KMS-11 (cell line): ENCODE measurements at regions not wholly inside any gene's neighbourhood (a gene's known extent, or its start where the extent isn't known, plus 50 kb on each side); places are given as distances from the start of the nearest gene placed in this dataset.

Experiments used
- H2AFZ ChIP-seq: fragments of 200-600 bp; sonication (generic); 2 replicates; pipeline ENCODE4 v1.6.1; 2016; ENCODE audit warnings: antibody characterized with exemption, mixed run types, low read depth
- H3K27ac ChIP-seq: fragments of 200-600 bp; sonication (generic); 2 replicates; pipeline ENCODE4 v1.6.1; 2016; ENCODE audit warnings: mild to moderate bottlenecking, mixed run types
- H3K27me3 ChIP-seq: fragments of 200-600 bp; sonication (generic); 2 replicates; pipeline ENCODE4 v1.6.1; 2017; ENCODE audit warnings: mild to moderate bottlenecking, low read depth, mixed run types, moderate library complexity; ENCODE audit not compliant: insufficient read depth
- H3K36me3 ChIP-seq: fragments of 200-600 bp; sonication (generic); 2 replicates; pipeline ENCODE4 v1.6.1; 2017; ENCODE audit warnings: mild to moderate bottlenecking, mixed run types; ENCODE audit not compliant: insufficient read depth
- H3K4me1 ChIP-seq: fragments of 200-600 bp; sonication (generic); 2 replicates; pipeline ENCODE4 v1.6.1; 2016; ENCODE audit warnings: mild to moderate bottlenecking, low read depth, mixed run types; ENCODE audit not compliant: poor library complexity, severe bottlenecking
- H3K4me2 ChIP-seq: fragments of 200-600 bp; sonication (generic); 2 replicates; pipeline ENCODE4 v1.7.0; 2016; ENCODE audit warnings: mild to moderate bottlenecking, mixed run types
- H3K4me3 ChIP-seq: fragments of 200-600 bp; sonication (generic); IDR thresholded peaks from 2 replicates; pipeline ENCODE4 v1.6.1; 2017; ENCODE audit warnings: low read depth, low read length, mixed read lengths; ENCODE audit not compliant: insufficient read depth
- H3K79me2 ChIP-seq: fragments of 200-600 bp; sonication (generic); 2 replicates; pipeline ENCODE4 v1.6.1; 2016; ENCODE audit warnings: low read depth, mixed run types; ENCODE audit not compliant: insufficient read depth
- H3K9ac ChIP-seq: fragments of 200-600 bp; sonication (generic); 2 replicates; pipeline ENCODE4 v1.6.1; 2016; ENCODE audit warnings: mild to moderate bottlenecking, mixed run types
- H4K20me1 ChIP-seq: fragments of 200-600 bp; sonication (generic); 2 replicates; pipeline ENCODE4 v1.6.1; 2016; ENCODE audit warnings: mild to moderate bottlenecking, mixed run types; ENCODE audit not compliant: insufficient read depth
- CTCF ChIP-seq: fragments of 200-600 bp; sonication (generic); conservative IDR thresholded peaks from 2 replicates; pipeline ENCODE4 v1.6.1; 2017; ENCODE audit warnings: low read depth, mild to moderate bottlenecking, antibody characterized with exemption, low read length, moderate library complexity, mixed read lengths

- Histone ChIP-seq H3K79me2 (no peaks in the 10 kb centered on the region), H3K4me1 (peaks cover 7% of the 10 kb centered on the region), H3K4me3 (no peak overlapping the region), H4K20me1 (no peaks in the 10 kb centered on the region), H3K9ac (no peak overlapping the region), H3K4me2 (no peak overlapping the region), H3K36me3 (no peaks in the 10 kb centered on the region), H3K27me3 (no peaks in the 10 kb centered on the region), H2AFZ (no peak overlapping the region), H3K27ac (no peak overlapping the region)
- no peak for TF ChIP-seq CTCF
Measured at GRCh38 chr4:165737309-165737972, 135.6 kb upstream of the TLL1 start.

- no peak overlapping the region for H3K27ac ChIP-seq
- H3K4me1 ChIP-seq: peaks cover 7% of the 10 kb centered on the region
- no peak overlapping the region for H3K9ac ChIP-seq
- no peaks in the 10 kb centered on the region for H3K27me3 ChIP-seq
- no peak for TF ChIP-seq CTCF
- H3K4me2 ChIP-seq: no peak overlapping the region
- no peak overlapping the region for H2AFZ ChIP-seq
- no peaks in the 10 kb centered on the region for H3K36me3 ChIP-seq
- no peaks in the 10 kb centered on the region for H4K20me1 ChIP-seq
- no peak overlapping the region for H3K4me3 ChIP-seq
- H3K79me2 ChIP-seq: no peaks in the 10 kb centered on the region
Measured at GRCh38 chr4:165738571-165738970, 134.5 kb upstream of the TLL1 start.

- H3K4me1 ChIP-seq: peaks cover 7% of the 10 kb centered on the region
- H3K4me3 ChIP-seq: no peak overlapping the region
- no peaks in the 10 kb centered on the region for H4K20me1 ChIP-seq
- no peak overlapping the region for H2AFZ ChIP-seq
- H3K36me3 ChIP-seq: no peaks in the 10 kb centered on the region
- H3K79me2 ChIP-seq: no peaks in the 10 kb centered on the region
- H3K4me2 ChIP-seq: no peak overlapping the region
- no peak overlapping the region for H3K9ac ChIP-seq
- no peaks in the 10 kb centered on the region for H3K27me3 ChIP-seq
- TF ChIP-seq CTCF: no peak
- H3K27ac ChIP-seq: no peak overlapping the region
Measured at GRCh38 chr4:165740911-165741310, 132.1 kb upstream of the TLL1 start.

GRCh38 chr4:165743422-165743821 is 129.6 kb upstream of the TLL1 start:
- H3K4me1 ChIP-seq: peaks cover 5% of the 10 kb centered on the region
- H3K36me3 ChIP-seq: no peaks in the 10 kb centered on the region
- H2AFZ ChIP-seq: no peak overlapping the region
- no peak overlapping the region for H3K4me2 ChIP-seq
- H3K4me3 ChIP-seq: no peak overlapping the region
- H3K9ac ChIP-seq: no peak overlapping the region
- H3K27ac ChIP-seq: no peak overlapping the region
- TF ChIP-seq CTCF: no peak
- no peaks in the 10 kb centered on the region for H4K20me1 ChIP-seq
- no peaks in the 10 kb centered on the region for H3K79me2 ChIP-seq
- H3K27me3 ChIP-seq: no peaks in the 10 kb centered on the region
